Naive thymus-derived CD4-positive, alpha-beta T cell (primary cell): ENCODE measurements at regions not wholly inside any gene's neighbourhood (a gene's known extent, or its start where the extent isn't known, plus 50 kb on each side); places are given as distances from the start of the nearest gene placed in this dataset.

Experiments used
- ATAC-seq: fragments of 150-1000 bp; cut with Tn5 transposase; 2 replicates; pipeline ENCODE4 v1.10.0; 2021; ENCODE audit warnings: mild to moderate bottlenecking, moderate library complexity
- CTCF ChIA-PET: fragments of 350-600 bp; sonication (Branson Sonifier 250); formaldehyde crosslinking; loops from one replicate; lab custom pipeline; 2021; ENCODE audit warnings: antibody characterized with exemption; lab: Charles Lee
- POLR2A ChIA-PET: fragments of 350-600 bp; sonication (Branson Sonifier 250); formaldehyde crosslinking; loops from one replicate; lab custom pipeline; 2021; ENCODE audit warnings: antibody characterized with exemption, inconsistent platforms; lab: Charles Lee
- DNase-seq, 9 donors: peaks; one replicate each; pipeline versions ENCODE4 v3.0.0 to v3.0.0-alpha.2; 2020 to 2022; ENCODE audit warnings: mixed read lengths in 1 of 9
- H3K27ac ChIP-seq: one replicate; pipeline ENCODE4 v1.7.0; 2013; ENCODE audit warnings: mild to moderate bottlenecking, low read depth, low read length, moderate library complexity
- H3K27me3 ChIP-seq, 2 donors: one replicate each; pipeline ENCODE4 v1.7.0; 2013; ENCODE audit warnings: low read length in 2 of 2, mild to moderate bottlenecking in 2 of 2, moderate library complexity in 2 of 2; ENCODE audit not compliant: control insufficient read depth in 2 of 2, insufficient read depth in 2 of 2
- H3K36me3 ChIP-seq, 3 experiments: 1 replicate in 2 of 3; 2 replicates in 1 of 3; pipeline ENCODE4 v1.7.0; 2013; ENCODE audit warnings: low read length in 3 of 3, mild to moderate bottlenecking in 3 of 3, moderate library complexity in 1 of 3; ENCODE audit not compliant: insufficient read depth in 3 of 3, control insufficient read depth in 2 of 3
- H3K4me1 ChIP-seq, 2 donors: one replicate each; pipeline ENCODE4 v1.7.0; 2013; ENCODE audit warnings: low read length in 2 of 2, mild to moderate bottlenecking in 2 of 2, moderate library complexity in 1 of 2; ENCODE audit not compliant: control insufficient read depth in 2 of 2, insufficient read depth in 2 of 2
- H3K4me3 ChIP-seq: 2 replicates; pipeline ENCODE4 v1.7.0; 2013; ENCODE audit warnings: mild to moderate bottlenecking, low read length
- H3K9me3 ChIP-seq, 3 experiments: 1 replicate in 2 of 3; 2 replicates in 1 of 3; pipeline ENCODE4 v1.7.0; 2013; ENCODE audit warnings: low read length in 3 of 3; ENCODE audit not compliant: control insufficient read depth in 2 of 3
- H3K27ac Mint-ChIP-seq, 9 donors: one replicate each; pipeline ENCODE4 v1.8.0; 2020 to 2022; ENCODE audit warnings: mixed read lengths in 9 of 9, mild to moderate bottlenecking in 8 of 9, moderate library complexity in 5 of 9, inconsistent platforms in 2 of 9
- H3K27me3 Mint-ChIP-seq, 5 donors: one replicate each; pipeline ENCODE4 v1.8.0; 2021 to 2022; ENCODE audit warnings: mixed read lengths in 5 of 5, mild to moderate bottlenecking in 1 of 5
- H3K36me3 Mint-ChIP-seq, 5 donors: one replicate each; pipeline ENCODE4 v1.8.0; 2020 to 2022; ENCODE audit warnings: mixed read lengths in 5 of 5, mild to moderate bottlenecking in 3 of 5, inconsistent platforms in 1 of 5
- H3K4me1 Mint-ChIP-seq, 7 donors: one replicate each; pipeline ENCODE4 v1.8.0; 2020 to 2022; ENCODE audit warnings: mixed read lengths in 7 of 7, mild to moderate bottlenecking in 3 of 7, inconsistent platforms in 1 of 7
- H3K4me3 Mint-ChIP-seq, 10 donors: one replicate each; pipeline ENCODE4 v1.8.0; 2020 to 2022; ENCODE audit warnings: mild to moderate bottlenecking in 10 of 10, mixed read lengths in 10 of 10, moderate library complexity in 6 of 10, inconsistent platforms in 2 of 10
- H3K9me3 Mint-ChIP-seq, 11 donors: one replicate each; pipeline ENCODE4 v1.8.0; 2020 to 2022; ENCODE audit warnings: mixed read lengths in 11 of 11, mild to moderate bottlenecking in 4 of 11, inconsistent platforms in 1 of 11, moderate library complexity in 1 of 11
- intact Hi-C, 2 donors: fragments of 100-400 bp; cut with micrococcal nuclease; formaldehyde crosslinking; loops; one replicate each; pipeline ENCODE4 v1.15.1; 2023

- POLR2A ChIA-PET, result no interaction called here
- H3K27me3 Mint-ChIP-seq, result peaks cover 0 to 3% (median 0%) of the 10 kb centered on the region in 5 donors
- H3K27me3 ChIP-seq, result no peaks in the 10 kb centered on the region
- no peaks in the 10 kb centered on the region for H3K9me3 ChIP-seq
- no peak overlapping the region for H3K4me3 Mint-ChIP-seq
- no peak for ATAC-seq
- no peak overlapping the region for H3K4me3 ChIP-seq
- H3K9me3 Mint-ChIP-seq, result peaks cover 0 to under 1% (median 0%) of the 10 kb centered on the region in 11 donors
- H3K4me1 Mint-ChIP-seq, result peaks cover 0 to 2% (median 0%) of the 10 kb centered on the region in 7 donors
- no peaks in the 10 kb centered on the region for H3K4me1 ChIP-seq
- H3K36me3 Mint-ChIP-seq, result no peaks in the 10 kb centered on the region
- H3K36me3 ChIP-seq, result no peaks in the 10 kb centered on the region
- intact Hi-C loops, result no loop called here
- no peak overlapping the region for H3K27ac ChIP-seq
- CTCF ChIA-PET, result interaction anchor here (1.4 kb wide), 1 partner anchor 17 kb away, joined by 3 read pairs; no protein-coding TSS in a partner anchor
- no peak for DNase-seq
- H3K27ac Mint-ChIP-seq, result no peak overlapping the region
These were observed 53.0 kb upstream of the TPM4 start for GRCh38 chr19:16023146-16023915.

DNA sequence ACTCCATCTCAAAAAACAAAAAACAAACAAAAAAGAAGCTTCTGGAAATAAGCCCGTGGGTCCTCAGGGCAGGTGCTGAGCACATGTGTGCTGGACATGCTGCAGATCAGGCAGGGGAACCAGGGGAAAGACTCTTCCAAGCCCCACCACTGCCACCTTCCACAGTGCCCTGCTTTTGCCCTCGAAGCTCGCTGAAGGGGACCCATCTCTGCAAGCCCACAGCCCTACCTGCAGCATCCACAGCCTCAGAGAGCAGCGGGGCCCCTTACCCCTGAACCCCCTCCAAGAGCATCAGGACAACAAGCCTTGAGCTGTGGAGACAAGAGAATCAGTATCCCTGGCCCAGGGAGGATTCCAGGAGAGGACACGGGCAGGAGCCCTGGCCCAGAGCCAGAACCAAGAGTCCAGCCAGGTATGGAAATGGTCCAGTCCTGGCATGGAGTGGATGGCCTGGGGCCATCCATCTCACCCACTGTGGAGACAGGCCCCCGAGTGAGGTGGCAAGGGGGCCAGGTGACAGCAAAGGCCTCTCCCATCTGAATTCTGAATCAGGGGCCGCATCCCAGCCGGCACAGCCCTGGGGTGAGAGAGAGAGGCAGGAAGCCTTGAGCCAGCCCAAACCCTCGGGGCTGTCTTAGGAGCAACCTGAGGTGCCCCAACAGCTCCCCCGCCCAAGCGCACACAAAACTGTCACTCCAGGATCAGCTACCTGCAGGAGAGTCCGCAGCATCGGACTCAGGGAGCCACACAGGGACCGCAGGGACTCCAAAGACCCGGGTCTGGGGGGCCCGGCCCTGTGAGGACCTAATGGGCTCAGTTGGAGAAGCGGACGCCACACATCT lies 51.8 kb upstream of the TPM4 start:
- intact Hi-C loops, result no loop called here
- H3K27ac Mint-ChIP-seq, result no peak overlapping the region
- peaks cover 0 to 3% (median 0%) of the 10 kb centered on the region in 5 donors for H3K27me3 Mint-ChIP-seq
- Histone ChIP-seq H3K27me3 (no peaks in the 10 kb centered on the region), H3K36me3 (no peaks in the 10 kb centered on the region), H3K9me3 (no peaks in the 10 kb centered on the region), H3K4me3 (no peak overlapping the region), H3K27ac (no peak overlapping the region), H3K4me1 (no peaks in the 10 kb centered on the region)
- H3K9me3 Mint-ChIP-seq, result no peaks in the 10 kb centered on the region
- peaks cover 0 to 2% (median 0%) of the 10 kb centered on the region in 7 donors for H3K4me1 Mint-ChIP-seq
- no peaks in the 10 kb centered on the region for H3K36me3 Mint-ChIP-seq
- H3K4me3 Mint-ChIP-seq, result no peak overlapping the region
- DNase-seq (no peak), ATAC-seq (no peak)
- ChIA-PET CTCF (no interaction called here), POLR2A (no interaction called here)

GRCh38 chr19:16025108-16026101 lies 50.9 kb upstream of the TPM4 start:
- no peak overlapping the region for H3K27ac Mint-ChIP-seq
- DNase-seq, result no peak
- no peaks in the 10 kb centered on the region for H3K27me3 ChIP-seq
- no peaks in the 10 kb centered on the region for H3K36me3 ChIP-seq
- H3K4me3 ChIP-seq, result no peak overlapping the region
- ATAC-seq, result peak; percentile 63
- no peak overlapping the region for H3K27ac ChIP-seq
- no peaks in the 10 kb centered on the region for H3K9me3 Mint-ChIP-seq
- H3K36me3 Mint-ChIP-seq, result no peaks in the 10 kb centered on the region
- intact Hi-C loops, result no loop called here
- ChIA-PET POLR2A (no interaction called here), CTCF (no interaction called here)
- peaks cover 0 to 3% (median 0%) of the 10 kb centered on the region in 5 donors for H3K27me3 Mint-ChIP-seq
- H3K4me1 ChIP-seq, result no peaks in the 10 kb centered on the region
- no peak overlapping the region for H3K4me3 Mint-ChIP-seq
- no peaks in the 10 kb centered on the region for H3K9me3 ChIP-seq
- H3K4me1 Mint-ChIP-seq, result peaks cover 0 to 3% (median 0%) of the 10 kb centered on the region in 7 donors

DNA sequence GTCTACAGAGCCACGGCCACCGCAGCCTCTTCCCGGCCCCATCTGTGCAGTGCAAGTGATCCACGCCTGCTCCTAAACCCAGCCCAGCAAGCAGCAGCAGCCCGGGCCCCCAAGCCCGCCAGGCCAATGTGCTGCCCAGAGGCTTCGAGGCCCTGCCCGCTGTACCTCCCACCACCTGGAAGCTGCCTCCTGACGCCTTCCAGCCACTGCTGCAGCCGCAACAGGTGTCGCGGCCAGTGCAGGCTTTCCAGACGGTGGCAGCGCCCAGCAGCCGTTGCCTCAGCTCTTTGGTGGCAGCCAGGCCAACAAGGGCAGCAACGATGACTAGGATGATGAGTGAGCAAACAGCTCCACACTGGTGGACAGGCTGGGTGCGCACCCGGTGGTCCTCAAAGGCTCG lies 50.2 kb upstream of the TPM4 start:
- Histone ChIP-seq H3K27ac (no peak overlapping the region), H3K27me3 (no peaks in the 10 kb centered on the region), H3K4me3 (no peak overlapping the region), H3K36me3 (no peaks in the 10 kb centered on the region), H3K9me3 (no peaks in the 10 kb centered on the region), H3K4me1 (no peaks in the 10 kb centered on the region)
- H3K36me3 Mint-ChIP-seq, result no peaks in the 10 kb centered on the region
- DNase-seq (no peak), ATAC-seq (no peak)
- ChIA-PET CTCF (no interaction called here), POLR2A (no interaction called here)
- no peak overlapping the region for H3K27ac Mint-ChIP-seq
- H3K4me3 Mint-ChIP-seq, result no peak overlapping the region
- intact Hi-C loops, result no loop called here
- peaks cover 0 to 3% (median 0%) of the 10 kb centered on the region in 5 donors for H3K27me3 Mint-ChIP-seq
- H3K9me3 Mint-ChIP-seq, result no peaks in the 10 kb centered on the region
- peaks cover 0 to 3% (median 0%) of the 10 kb centered on the region in 7 donors for H3K4me1 Mint-ChIP-seq
